MM.1S (cell line): ENCODE measurements at regions not wholly inside any gene's neighbourhood (a gene's known extent, or its start where the extent isn't known, plus 50 kb on each side); places are given as distances from the start of the nearest gene placed in this dataset.

Source experiments
- EZH2 ChIP-seq: fragments of 300-600 bp; sonication (generic); optimal IDR thresholded peaks from 2 replicates; pipeline ENCODE3; 2017; ENCODE audit warnings: low read depth, mild to moderate bottlenecking, antibody characterized with exemption, low read length, mixed read lengths
- EZH2phosphoT487 ChIP-seq: fragments of 300-600 bp; sonication (generic); IDR thresholded peaks from 2 replicates; pipeline ENCODE4 v1.6.1; 2018; ENCODE audit warnings: antibody characterized with exemption, low read length
- TF ChIP-seq, protein P1 (sequence below): fragments of 300-600 bp; sonication (generic); IDR thresholded peaks from 2 replicates; pipeline ENCODE4 v1.5.1; 2016; ENCODE audit warnings: antibody characterized with exemption, low read length, mixed read lengths

DNA sequence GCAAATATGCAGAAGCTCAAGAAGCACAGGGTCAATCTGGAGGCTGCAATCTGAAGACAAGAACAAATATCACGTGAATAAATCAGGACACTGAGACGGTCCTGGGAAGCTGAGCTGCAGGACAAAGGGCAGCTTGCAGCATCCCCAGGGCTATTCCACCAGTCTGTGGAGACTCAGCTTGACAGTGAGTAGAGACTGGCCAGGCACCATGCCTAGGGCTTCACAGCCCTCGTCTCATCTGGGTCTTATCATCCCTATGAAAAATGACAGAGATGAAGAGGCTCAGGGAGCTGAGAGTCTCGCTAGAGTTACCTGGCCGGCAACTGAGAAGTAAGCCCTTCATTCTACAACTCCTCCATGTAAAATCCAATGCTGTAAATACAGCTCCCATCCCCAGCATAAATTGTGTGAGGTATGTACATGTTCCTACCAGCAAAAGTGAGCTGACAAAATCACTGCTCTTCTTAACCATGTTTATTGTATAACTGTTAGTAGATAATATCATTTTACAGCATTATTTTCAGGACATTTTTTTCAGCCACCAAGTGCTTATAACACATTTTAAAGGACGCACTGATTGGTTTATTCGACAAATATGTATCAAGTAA lies 186.6 kb upstream of the IGFBP3 start:
- TF ChIP-seq EZH2 (no peak), EZH2phosphoT487 (no peak)
- TF ChIP-seq, protein P1, sequence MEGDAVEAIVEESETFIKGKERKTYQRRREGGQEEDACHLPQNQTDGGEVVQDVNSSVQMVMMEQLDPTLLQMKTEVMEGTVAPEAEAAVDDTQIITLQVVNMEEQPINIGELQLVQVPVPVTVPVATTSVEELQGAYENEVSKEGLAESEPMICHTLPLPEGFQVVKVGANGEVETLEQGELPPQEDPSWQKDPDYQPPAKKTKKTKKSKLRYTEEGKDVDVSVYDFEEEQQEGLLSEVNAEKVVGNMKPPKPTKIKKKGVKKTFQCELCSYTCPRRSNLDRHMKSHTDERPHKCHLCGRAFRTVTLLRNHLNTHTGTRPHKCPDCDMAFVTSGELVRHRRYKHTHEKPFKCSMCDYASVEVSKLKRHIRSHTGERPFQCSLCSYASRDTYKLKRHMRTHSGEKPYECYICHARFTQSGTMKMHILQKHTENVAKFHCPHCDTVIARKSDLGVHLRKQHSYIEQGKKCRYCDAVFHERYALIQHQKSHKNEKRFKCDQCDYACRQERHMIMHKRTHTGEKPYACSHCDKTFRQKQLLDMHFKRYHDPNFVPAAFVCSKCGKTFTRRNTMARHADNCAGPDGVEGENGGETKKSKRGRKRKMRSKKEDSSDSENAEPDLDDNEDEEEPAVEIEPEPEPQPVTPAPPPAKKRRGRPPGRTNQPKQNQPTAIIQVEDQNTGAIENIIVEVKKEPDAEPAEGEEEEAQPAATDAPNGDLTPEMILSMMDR: no peak
